ENCODE measurements at regions not wholly inside any gene's neighbourhood (a gene's known extent, or its start where the extent isn't known, plus 50 kb on each side); places are given as distances from the start of the nearest gene placed in this dataset.

DNA sequence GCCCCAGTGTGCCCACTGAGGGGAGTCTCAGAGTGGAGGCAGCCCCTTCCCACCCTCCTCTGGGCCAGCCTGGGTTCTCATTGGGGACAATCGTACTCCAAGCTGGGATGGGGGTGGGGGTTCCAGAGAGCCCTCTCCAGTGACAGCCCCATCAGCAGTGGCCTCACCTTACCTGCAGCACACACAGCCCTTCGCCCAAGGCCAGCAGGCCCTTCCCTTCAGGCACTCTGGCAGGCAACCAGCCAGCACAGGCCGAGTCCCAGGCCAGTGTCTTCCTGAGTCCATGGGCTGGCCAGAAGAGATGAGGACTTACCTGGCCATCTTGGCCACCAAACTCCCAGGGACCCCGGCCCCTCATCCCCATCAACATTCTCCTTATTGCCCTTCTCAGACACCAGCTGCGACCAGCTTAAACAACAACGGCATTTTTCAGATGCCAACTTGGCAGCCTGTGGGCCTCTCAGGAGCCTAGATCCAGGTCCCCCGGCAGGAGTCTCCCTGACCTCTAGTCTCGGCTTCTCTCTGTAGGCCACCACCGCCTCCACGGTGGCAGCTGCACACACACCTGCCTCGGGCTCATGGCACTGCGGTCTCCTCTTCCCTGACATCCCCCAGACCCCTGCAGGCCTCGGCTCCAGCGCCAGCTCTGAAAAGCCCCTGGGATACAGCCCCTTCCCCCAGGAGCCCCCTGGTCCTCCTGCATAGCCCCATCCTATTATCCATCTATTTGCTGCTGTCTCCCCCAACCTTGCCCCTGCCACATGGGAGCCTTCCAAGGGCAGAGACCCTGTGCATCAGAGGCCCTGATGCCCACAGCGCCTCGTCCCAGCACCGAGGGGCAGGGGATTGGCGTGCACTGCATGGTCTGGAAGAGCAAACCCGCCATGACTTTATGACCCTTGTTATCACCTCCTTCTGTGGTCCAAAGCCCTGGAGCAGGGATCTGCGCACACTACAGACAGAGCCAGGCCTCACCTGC, 111.2 kb upstream of the FGF3 start:
- H3K14ac ChIP-seq (ENCODE audit: low read length in 2 of 2) = no peak overlapping the region
- peak overlapping the region; percentile 44 to 51 for H2BK12ac ChIP-seq (ENCODE audit: low read length in 2 of 2)
- no peak for DNase-seq
- H3K9me3 ChIP-seq (ENCODE audit: control insufficient read depth, low read length) = peaks cover 6% of the 10 kb centered on the region
- no peak overlapping the region for H3K4me2 ChIP-seq (ENCODE audit: low read length, poor library complexity, severe bottlenecking)
- H4K91ac ChIP-seq (ENCODE audit: low read length) = peak overlapping the region; percentile 84
- no peak overlapping the region for H3K4ac ChIP-seq (ENCODE audit: low read depth in 1 of 2, low read length in 2 of 2)
- no peak overlapping the region for H2AK5ac ChIP-seq (ENCODE audit: low read length, severe bottlenecking)
- no peak overlapping the region for H3K4me3 ChIP-seq (ENCODE audit: insufficient read depth in 1 of 2, low read depth in 1 of 2, low read length in 2 of 2)
- no peak overlapping the region for H3K23ac ChIP-seq (ENCODE audit: low read length in 2 of 2)
- WGBS = 94% methylated on average over 19 of the region's 20 CpGs
- no peak overlapping the region for H4K8ac ChIP-seq (ENCODE audit: low read length)
- H3K79me1 ChIP-seq (replicated peaks; ENCODE audit: low read length, poor library complexity, severe bottlenecking) = no peaks in the 10 kb centered on the region
- peak overlapping the region; percentile 13 to 23 for H3K18ac ChIP-seq (ENCODE audit: low read depth in 1 of 2, low read length in 2 of 2)
- H3K9ac ChIP-seq (ENCODE audit: low read length) = no peak overlapping the region
- no peak overlapping the region for H2BK120ac ChIP-seq (ENCODE audit: low read depth, low read length)
- no peak overlapping the region for H3K27ac ChIP-seq (ENCODE audit: low read length, poor library complexity, severe bottlenecking)
- peaks cover 6% of the 10 kb centered on the region for H3K4me1 ChIP-seq (ENCODE audit: control insufficient read depth, insufficient read depth, low read depth, low read length)
- no peaks in the 10 kb centered on the region for H3K36me3 ChIP-seq (ENCODE audit: control insufficient read depth in 1 of 2, insufficient read depth in 2 of 2, low read depth in 1 of 2, low read length in 2 of 2)
- no peak overlapping the region for H2AFZ ChIP-seq (ENCODE audit: low read depth, low read length)
- no peak overlapping the region for H2BK5ac ChIP-seq (ENCODE audit: low read depth, low read length, poor library complexity, severe bottlenecking)
- H3K27me3 ChIP-seq (ENCODE audit: control insufficient read depth in 1 of 2, insufficient read depth in 1 of 2, low read length in 2 of 2) = peaks cover 70 to 72% of the 10 kb centered on the region in 2 experiments
- peak overlapping the region; percentile 15 for H2BK15ac ChIP-seq (ENCODE audit: low read depth, poor library complexity, severe bottlenecking)

DNA sequence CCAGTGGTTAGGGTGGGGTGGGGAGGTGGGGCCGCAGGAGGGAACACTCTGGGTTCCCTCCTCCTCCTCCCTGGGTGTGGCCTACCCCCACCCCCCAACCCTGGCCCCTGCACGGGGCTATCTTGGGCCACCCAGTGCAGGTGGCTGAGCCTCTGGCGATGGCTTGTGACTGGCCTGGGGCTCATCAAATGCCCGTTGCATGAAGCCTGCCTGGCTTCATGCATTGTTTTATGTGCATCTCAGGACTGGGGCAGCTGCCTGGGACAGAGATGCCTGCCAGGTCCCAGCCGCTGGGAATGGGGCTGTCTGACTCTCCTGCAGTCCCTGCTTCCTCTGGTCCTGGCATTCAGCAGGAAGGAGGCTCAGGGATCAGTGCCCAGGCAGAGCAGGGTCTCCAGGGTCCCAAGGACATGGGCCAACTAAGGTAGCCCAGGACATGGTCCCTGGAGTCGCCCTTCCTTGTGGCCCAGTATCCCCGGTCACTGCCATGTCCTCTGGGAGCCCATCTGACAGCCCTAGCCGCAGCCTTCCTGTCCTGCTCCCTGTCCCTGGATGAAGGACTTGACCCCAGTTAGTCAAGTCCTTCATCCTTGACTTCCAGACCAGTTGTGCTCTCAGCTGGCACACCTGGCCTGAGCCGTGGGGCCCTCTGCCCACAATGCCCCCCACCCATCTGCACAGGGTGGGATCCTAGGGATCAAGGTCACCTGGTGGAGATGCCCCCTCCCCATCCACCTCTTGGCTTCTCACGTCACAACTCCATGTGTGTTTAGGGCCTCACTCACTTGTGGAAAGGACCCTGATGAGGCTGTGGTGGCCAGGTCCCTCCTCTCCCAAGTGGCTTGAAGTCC, 112.1 kb upstream of the FGF3 start:
- H3K9me3 ChIP-seq (ENCODE audit: control insufficient read depth, low read length) = peaks cover 6% of the 10 kb centered on the region
- peak overlapping the region; percentile 34 for H4K91ac ChIP-seq (ENCODE audit: low read length)
- peak overlapping the region in 1 of 2 experiments; percentile 83 for H3K18ac ChIP-seq (ENCODE audit: low read depth in 1 of 2, low read length in 2 of 2)
- H2BK15ac ChIP-seq (ENCODE audit: low read depth, poor library complexity, severe bottlenecking) = peak overlapping the region; percentile 13
- H2BK12ac ChIP-seq (ENCODE audit: low read length in 2 of 2) = peak overlapping the region; percentile 31 to 98
- no peak overlapping the region for H3K27ac ChIP-seq (ENCODE audit: low read length, poor library complexity, severe bottlenecking)
- H3K4me2 ChIP-seq (ENCODE audit: low read length, poor library complexity, severe bottlenecking) = no peak overlapping the region
- no peak overlapping the region for H3K4me3 ChIP-seq (ENCODE audit: insufficient read depth in 1 of 2, low read depth in 1 of 2, low read length in 2 of 2)
- H2BK5ac ChIP-seq (ENCODE audit: low read depth, low read length, poor library complexity, severe bottlenecking) = no peak overlapping the region
- DNase-seq = no peak
- no peak overlapping the region for H3K23ac ChIP-seq (ENCODE audit: low read length in 2 of 2)
- no peak overlapping the region for H4K8ac ChIP-seq (ENCODE audit: low read length)
- H3K4ac ChIP-seq (ENCODE audit: low read depth in 1 of 2, low read length in 2 of 2) = peak overlapping the region in 1 of 2 experiments; percentile 40
- no peaks in the 10 kb centered on the region for H3K79me1 ChIP-seq (replicated peaks; ENCODE audit: low read length, poor library complexity, severe bottlenecking)
- H3K4me1 ChIP-seq (ENCODE audit: control insufficient read depth, insufficient read depth, low read depth, low read length) = peaks cover 4% of the 10 kb centered on the region
- no peak overlapping the region for H2BK120ac ChIP-seq (ENCODE audit: low read depth, low read length)
- H3K14ac ChIP-seq (ENCODE audit: low read length in 2 of 2) = peak overlapping the region in 1 of 2 experiments; percentile 55
- H2AK5ac ChIP-seq (ENCODE audit: low read length, severe bottlenecking) = no peak overlapping the region
- peaks cover 61 to 63% of the 10 kb centered on the region in 2 experiments for H3K27me3 ChIP-seq (ENCODE audit: control insufficient read depth in 1 of 2, insufficient read depth in 1 of 2, low read length in 2 of 2)
- 84% methylated on average over 10 of the region's 10 CpGs for WGBS
- no peak overlapping the region for H3K9ac ChIP-seq (ENCODE audit: low read length)
- H3K36me3 ChIP-seq (ENCODE audit: control insufficient read depth in 1 of 2, insufficient read depth in 2 of 2, low read depth in 1 of 2, low read length in 2 of 2) = no peaks in the 10 kb centered on the region
- H2AFZ ChIP-seq (ENCODE audit: low read depth, low read length) = no peak overlapping the region

DNA sequence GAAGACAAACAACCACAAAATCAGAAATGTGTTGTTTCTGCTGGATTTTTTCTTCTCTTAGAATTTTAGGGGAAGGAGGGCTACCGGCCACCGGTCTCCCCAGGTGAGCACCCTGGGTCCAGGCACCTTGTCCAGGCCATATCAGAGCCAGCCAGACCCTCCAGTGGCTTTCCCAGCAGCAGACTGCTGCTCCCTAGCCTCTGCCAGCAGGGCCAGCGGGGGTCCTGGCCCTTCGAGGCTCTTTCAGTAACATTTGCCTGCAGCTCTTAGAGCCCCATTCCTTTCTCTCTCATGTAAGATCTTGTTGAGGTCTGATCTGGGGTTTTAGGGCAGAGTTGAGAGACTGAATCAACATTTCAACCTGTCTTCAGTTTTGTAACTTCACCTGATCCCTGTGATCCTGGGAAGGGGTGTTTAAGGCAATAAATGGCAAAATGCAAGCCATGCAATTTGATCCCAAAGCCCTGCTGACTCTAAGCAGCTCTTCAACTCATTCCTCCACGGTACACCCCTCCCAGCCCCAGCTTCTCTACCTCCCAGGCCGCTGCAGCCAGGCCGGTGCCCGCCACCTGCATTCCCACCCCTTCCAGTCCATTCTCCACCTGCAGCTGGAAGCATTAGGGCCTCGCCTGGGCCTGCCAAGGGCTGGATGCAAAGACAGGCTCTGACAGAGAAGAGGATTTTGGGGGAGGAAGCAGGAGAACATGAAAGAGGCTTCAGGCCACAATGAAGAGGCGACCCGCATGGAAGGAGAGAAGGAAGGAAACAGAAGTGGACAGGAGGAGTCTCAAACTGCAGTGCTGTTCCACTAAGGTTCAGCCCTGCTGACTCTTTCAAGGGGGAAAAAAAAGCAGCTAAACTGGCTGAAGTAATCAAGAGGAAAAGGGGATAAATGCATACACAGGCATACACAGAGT, 113.0 kb upstream of the FGF3 start:
- Histone ChIP-seq H4K8ac (ENCODE audit: low read length) (no peak overlapping the region), H3K4me2 (ENCODE audit: low read length, poor library complexity, severe bottlenecking) (no peak overlapping the region), H3K4ac (ENCODE audit: low read depth in 1 of 2, low read length in 2 of 2) (no peak overlapping the region), H3K79me1 (replicated peaks; ENCODE audit: low read length, poor library complexity, severe bottlenecking) (no peaks in the 10 kb centered on the region), H3K9me3 (ENCODE audit: control insufficient read depth, low read length) (peaks cover 6% of the 10 kb centered on the region), H3K23ac (ENCODE audit: low read length in 2 of 2) (no peak overlapping the region), H3K27me3 (ENCODE audit: control insufficient read depth in 1 of 2, insufficient read depth in 1 of 2, low read length in 2 of 2) (peaks cover 57 to 60% of the 10 kb centered on the region in 2 experiments), H2BK12ac (ENCODE audit: low read length in 2 of 2) (peak overlapping the region; percentile 42 to 79), H2AK5ac (ENCODE audit: low read length, severe bottlenecking) (no peak overlapping the region), H3K27ac (ENCODE audit: low read length, poor library complexity, severe bottlenecking) (no peak overlapping the region), H3K18ac (ENCODE audit: low read depth in 1 of 2, low read length in 2 of 2) (peak overlapping the region in 1 of 2 experiments; percentile 38), H3K14ac (ENCODE audit: low read length in 2 of 2) (no peak overlapping the region), H2BK15ac (ENCODE audit: low read depth, poor library complexity, severe bottlenecking) (peak overlapping the region; percentile 50), H2BK120ac (ENCODE audit: low read depth, low read length) (no peak overlapping the region), H2AFZ (ENCODE audit: low read depth, low read length) (no peak overlapping the region), H2BK5ac (ENCODE audit: low read depth, low read length, poor library complexity, severe bottlenecking) (no peak overlapping the region), H3K4me3 (ENCODE audit: insufficient read depth in 1 of 2, low read depth in 1 of 2, low read length in 2 of 2) (no peak overlapping the region), H3K9ac (ENCODE audit: low read length) (no peak overlapping the region), H3K4me1 (ENCODE audit: control insufficient read depth, insufficient read depth, low read depth, low read length) (peaks cover 4% of the 10 kb centered on the region), H3K36me3 (ENCODE audit: control insufficient read depth in 1 of 2, insufficient read depth in 2 of 2, low read depth in 1 of 2, low read length in 2 of 2) (no peaks in the 10 kb centered on the region), H4K91ac (ENCODE audit: low read length) (peak overlapping the region; percentile 9)
- WGBS = 77% methylated on average over 9 of the region's 11 CpGs
- DNase-seq = no peak
